ENCODE measurements at regions not wholly inside any gene's neighbourhood (a gene's known extent, or its start where the extent isn't known, plus 50 kb on each side); places are given as distances from the start of the nearest gene placed in this dataset.
"Not testable (repeated sequence)": the region's sequence is repeated elsewhere in the genome, so short reads cannot be mapped to it uniquely, and the experiment has no call there.

- DNase-seq = no peak
Observed at GRCh38 chr11:19428206-19429002, 187.7 kb upstream of the E2F8 start.

GRCh38 chr11:19426756-19427403 lies 186.1 kb upstream of the E2F8 start:
- DNase-seq = no peak

- no peak for DNase-seq
Observed at GRCh38 chr11:19426011-19426755, 185.4 kb upstream of the E2F8 start.

- no peak for DNase-seq
Observed at GRCh38 chr11:19422276-19422675, 181.5 kb upstream of the E2F8 start.

GRCh38 chr11:19420868-19421533 lies 180.3 kb upstream of the E2F8 start:
- DNase-seq = no peak

GRCh38 chr11:19419808-19420207 lies 179.1 kb upstream of the E2F8 start:
- DNase-seq = no peak

GRCh38 chr11:19419021-19419750 lies 178.4 kb upstream of the E2F8 start:
- no peak for DNase-seq

GRCh38 chr11:19418221-19418620 lies 177.5 kb upstream of the E2F8 start:
- DNase-seq = no peak

- DNase-seq = not testable (repeated sequence)
Observed at GRCh38 chr11:19412070-19412469, 171.3 kb upstream of the E2F8 start.

GRCh38 chr11:19410032-19410431 lies 169.3 kb upstream of the E2F8 start:
- DNase-seq = no peak

- DNase-seq = no peak
Observed at GRCh38 chr11:19409307-19409706, 168.6 kb upstream of the E2F8 start.

- no peak for DNase-seq
Observed at GRCh38 chr11:19407677-19408270, 167.0 kb upstream of the E2F8 start.

- no peak for DNase-seq
Observed at GRCh38 chr11:19405966-19406365, 165.2 kb upstream of the E2F8 start.

- DNase-seq = no peak
Observed at GRCh38 chr11:19404787-19405186, 164.0 kb upstream of the E2F8 start.

- no peak for DNase-seq
Observed at GRCh38 chr11:19403196-19403895, 162.6 kb upstream of the E2F8 start.

GRCh38 chr11:19400296-19400695 lies 159.6 kb upstream of the E2F8 start:
- DNase-seq = no peak

- DNase-seq = no peak
Observed at GRCh38 chr11:19398772-19399527, 158.2 kb upstream of the E2F8 start.

GRCh38 chr11:19398273-19398672 lies 157.5 kb upstream of the E2F8 start:
- no peak for DNase-seq

GRCh38 chr11:19395050-19395449 lies 154.3 kb upstream of the E2F8 start:
- DNase-seq = no peak

- DNase-seq = no peak
Observed at GRCh38 chr11:19394525-19395016, 153.8 kb upstream of the E2F8 start.
